GM18907 (cell line): ENCODE measurements at regions not wholly inside any gene's neighbourhood (a gene's known extent, or its start where the extent isn't known, plus 50 kb on each side); places are given as distances from the start of the nearest gene placed in this dataset.

Experiments
- ATAC-seq: cut with Tn5 transposase; IDR thresholded peaks from one replicate; pipeline ENCODE4 v1.9.1; 2021; ENCODE audit warnings: mild to moderate bottlenecking, moderate library complexity; ENCODE audit not compliant: unreplicated experiment

- no peak for ATAC-seq
These were observed 308.4 kb upstream of the PRKCQ start for GRCh38 chr10:6888434-6888833.

GRCh38 chr10:6885284-6885683 lies 305.2 kb upstream of the PRKCQ start:
- ATAC-seq = no peak

- no peak for ATAC-seq
These were observed 301.9 kb upstream of the PRKCQ start for GRCh38 chr10:6881987-6882386.

- no peak for ATAC-seq
These were observed 297.8 kb upstream of the PRKCQ start for GRCh38 chr10:6877722-6878392.

- no peak for ATAC-seq
These were observed 297.3 kb upstream of the PRKCQ start for GRCh38 chr10:6877336-6877721.

GRCh38 chr10:6875269-6875865 lies 295.3 kb upstream of the PRKCQ start:
- no peak for ATAC-seq

GRCh38 chr10:6871128-6871527 lies 291.1 kb upstream of the PRKCQ start:
- ATAC-seq = no peak

- ATAC-seq = no peak
These were observed 288.1 kb upstream of the PRKCQ start for GRCh38 chr10:6868036-6868725.

GRCh38 chr10:6866757-6867156 lies 286.7 kb upstream of the PRKCQ start:
- ATAC-seq = no peak

GRCh38 chr10:6864142-6864541 lies 284.1 kb upstream of the PRKCQ start:
- ATAC-seq = no peak

GRCh38 chr10:6863381-6863780 lies 283.3 kb upstream of the PRKCQ start:
- ATAC-seq = no peak

- no peak for ATAC-seq
These were observed 270.4 kb upstream of the PRKCQ start for GRCh38 chr10:6850452-6850851.

GRCh38 chr10:6847561-6847960 lies 267.5 kb upstream of the PRKCQ start:
- ATAC-seq = no peak

- no peak for ATAC-seq
These were observed 264.0 kb upstream of the PRKCQ start for GRCh38 chr10:6843894-6844650.

GRCh38 chr10:6843481-6843881 lies 263.4 kb upstream of the PRKCQ start:
- no peak for ATAC-seq

- ATAC-seq = no peak
These were observed 262.6 kb upstream of the PRKCQ start for GRCh38 chr10:6842722-6843121.

GRCh38 chr10:6841761-6842160 lies 261.7 kb upstream of the PRKCQ start:
- no peak for ATAC-seq

GRCh38 chr10:6840766-6841165 lies 260.7 kb upstream of the PRKCQ start:
- ATAC-seq = no peak

GRCh38 chr10:6840201-6840691 lies 260.2 kb upstream of the PRKCQ start:
- no peak for ATAC-seq

- ATAC-seq = no peak
These were observed 258.0 kb upstream of the PRKCQ start for GRCh38 chr10:6838118-6838517.

- no peak for ATAC-seq
These were observed 253.5 kb upstream of the PRKCQ start for GRCh38 chr10:6833458-6834011.
